ENCODE measurements at regions not wholly inside any gene's neighbourhood (a gene's known extent, or its start where the extent isn't known, plus 50 kb on each side); places are given as distances from the start of the nearest gene placed in this dataset.
"Not testable (repeated sequence)": the region's sequence is repeated elsewhere in the genome, so short reads cannot be mapped to it uniquely, and the experiment has no call there.

DNA sequence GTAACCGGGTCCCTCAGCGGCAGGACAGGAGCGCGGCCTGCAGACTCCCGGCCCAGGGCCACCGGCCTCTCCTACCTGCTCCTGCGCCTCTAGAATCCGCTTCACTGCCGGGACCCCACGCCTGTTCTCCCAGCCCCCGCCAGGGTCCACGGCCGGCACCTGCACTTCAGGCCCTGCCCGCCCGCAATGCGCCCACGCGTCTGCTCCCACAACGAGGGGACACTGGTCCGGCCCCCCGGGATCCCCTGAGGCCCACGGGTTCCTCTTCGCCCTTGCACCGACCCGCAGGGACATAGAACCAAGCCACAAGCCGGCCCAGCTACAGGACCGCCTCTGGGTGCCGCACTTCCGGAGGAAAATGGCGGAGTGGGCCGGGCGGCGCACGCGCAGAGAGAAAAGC, 3554.1 kb upstream of the OR11H1 start:
- TF ChIP-seq, protein P1, sequence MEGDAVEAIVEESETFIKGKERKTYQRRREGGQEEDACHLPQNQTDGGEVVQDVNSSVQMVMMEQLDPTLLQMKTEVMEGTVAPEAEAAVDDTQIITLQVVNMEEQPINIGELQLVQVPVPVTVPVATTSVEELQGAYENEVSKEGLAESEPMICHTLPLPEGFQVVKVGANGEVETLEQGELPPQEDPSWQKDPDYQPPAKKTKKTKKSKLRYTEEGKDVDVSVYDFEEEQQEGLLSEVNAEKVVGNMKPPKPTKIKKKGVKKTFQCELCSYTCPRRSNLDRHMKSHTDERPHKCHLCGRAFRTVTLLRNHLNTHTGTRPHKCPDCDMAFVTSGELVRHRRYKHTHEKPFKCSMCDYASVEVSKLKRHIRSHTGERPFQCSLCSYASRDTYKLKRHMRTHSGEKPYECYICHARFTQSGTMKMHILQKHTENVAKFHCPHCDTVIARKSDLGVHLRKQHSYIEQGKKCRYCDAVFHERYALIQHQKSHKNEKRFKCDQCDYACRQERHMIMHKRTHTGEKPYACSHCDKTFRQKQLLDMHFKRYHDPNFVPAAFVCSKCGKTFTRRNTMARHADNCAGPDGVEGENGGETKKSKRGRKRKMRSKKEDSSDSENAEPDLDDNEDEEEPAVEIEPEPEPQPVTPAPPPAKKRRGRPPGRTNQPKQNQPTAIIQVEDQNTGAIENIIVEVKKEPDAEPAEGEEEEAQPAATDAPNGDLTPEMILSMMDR (IDR thresholded peaks at IDR 0.05), result not testable (repeated sequence)
- not testable (repeated sequence) for TF ChIP-seq POLR2A (IDR thresholded peaks at IDR 0.05)
